GM21786 (cell line): ENCODE measurements at regions not wholly inside any gene's neighbourhood (a gene's known extent, or its start where the extent isn't known, plus 50 kb on each side); places are given as distances from the start of the nearest gene placed in this dataset.
"Not testable (repeated sequence)": the region's sequence is repeated elsewhere in the genome, so short reads cannot be mapped to it uniquely, and the experiment has no call there.

Source experiments
- ATAC-seq: cut with Tn5 transposase; IDR thresholded peaks from one replicate; pipeline ENCODE4 v1.9.1; 2021; ENCODE audit not compliant: unreplicated experiment

GRCh38 chr2:171266102-171266501 is 105.4 kb upstream of the TLK1 start:
- no peak for ATAC-seq

GRCh38 chr2:171261529-171261928 is 100.8 kb upstream of the TLK1 start:
- ATAC-seq = not testable (repeated sequence)

DNA sequence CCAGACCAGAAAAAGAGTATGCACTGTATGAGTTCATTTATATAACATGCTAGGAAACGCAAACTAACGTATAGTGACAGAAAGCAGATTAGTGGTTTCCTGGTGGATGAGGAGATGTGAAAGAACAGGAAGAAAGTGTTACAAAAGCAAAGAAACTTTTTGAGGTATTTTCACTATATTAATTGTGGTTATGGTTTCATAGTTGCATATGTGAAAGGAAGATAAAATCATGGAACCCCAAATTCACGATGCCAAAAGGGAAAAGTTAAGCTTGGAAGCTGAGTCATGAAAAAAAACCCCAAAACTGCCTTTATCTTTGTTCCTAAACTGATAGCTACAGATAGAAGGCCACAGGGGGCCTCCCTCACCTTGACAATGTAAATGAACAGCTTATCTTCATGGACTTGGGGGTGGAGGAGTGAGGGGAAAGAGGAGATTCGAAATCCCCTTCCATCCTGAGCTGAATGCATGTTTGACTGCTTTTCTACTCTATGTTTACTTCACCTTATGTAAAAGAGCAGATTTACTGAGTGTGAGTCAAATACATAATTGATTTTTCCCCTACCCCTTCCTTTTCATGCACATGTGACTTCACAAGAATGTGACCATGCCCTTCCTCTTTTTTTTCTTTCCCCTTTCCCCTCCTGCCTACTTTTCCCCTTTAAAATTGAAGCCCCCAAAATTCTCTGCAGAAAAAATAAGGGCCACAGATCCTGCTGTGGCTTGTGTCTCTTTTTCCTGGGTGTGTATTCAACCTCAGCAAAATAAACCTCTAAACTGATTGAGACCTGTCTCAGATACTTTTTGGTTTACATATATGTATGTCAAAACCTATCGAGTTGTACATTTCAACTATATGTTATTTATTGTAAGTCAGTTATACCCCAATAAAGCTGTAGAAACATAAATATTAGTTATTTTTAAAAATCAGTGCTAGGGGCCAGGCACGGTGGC is 100.1 kb upstream of the TLK1 start:
- ATAC-seq = peak; percentile 65

GRCh38 chr2:171254666-171255065 is 94.0 kb upstream of the TLK1 start:
- no peak for ATAC-seq

GRCh38 chr2:171253900-171254650 is 93.4 kb upstream of the TLK1 start:
- ATAC-seq = no peak

GRCh38 chr2:171253279-171253678 is 92.6 kb upstream of the TLK1 start:
- ATAC-seq = no peak

- no peak for ATAC-seq
These were observed 89.0 kb upstream of the TLK1 start for GRCh38 chr2:171249689-171250088.

DNA sequence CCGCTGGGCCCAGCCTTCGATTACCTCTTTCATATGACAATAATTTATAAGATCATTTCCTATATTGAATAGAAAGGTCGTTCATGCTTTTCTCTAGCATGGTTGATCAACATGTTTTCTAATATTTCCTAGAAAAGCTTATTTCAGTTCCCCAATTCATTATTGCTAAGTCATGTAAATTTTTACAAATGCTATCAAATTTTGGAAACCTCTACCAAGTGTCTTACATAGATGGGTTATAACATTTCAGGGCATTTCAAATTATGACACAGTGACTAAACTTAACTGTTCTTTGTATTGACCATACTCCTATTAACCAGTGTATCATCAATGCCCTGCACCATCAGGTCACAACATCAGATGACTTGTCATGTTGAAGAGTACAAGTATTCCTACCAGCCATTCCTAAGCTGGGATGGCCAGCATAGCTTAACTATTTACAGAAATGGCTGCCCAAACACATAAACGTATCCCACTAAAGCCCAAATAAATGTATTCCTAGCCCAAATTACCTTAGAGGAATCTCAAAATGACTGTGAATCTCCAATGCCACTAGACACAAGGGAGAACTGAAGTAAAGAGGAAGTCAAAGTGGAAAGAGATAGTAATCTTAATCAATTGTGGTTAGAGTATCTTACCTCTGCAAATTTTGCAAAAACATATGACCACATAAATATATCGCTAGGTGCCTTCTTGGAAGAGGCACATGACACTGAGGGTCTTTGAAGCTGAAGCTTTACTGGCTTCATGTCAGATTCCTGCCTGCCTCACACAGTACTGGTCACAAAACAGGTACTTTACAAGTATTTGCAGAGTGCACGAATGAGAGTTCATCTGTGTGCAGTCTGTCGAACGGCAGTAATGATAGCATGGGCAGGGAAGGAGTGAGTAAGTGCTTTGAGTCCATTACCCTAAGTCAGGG is 87.3 kb upstream of the TLK1 start:
- ATAC-seq = peak; percentile 67

- no peak for ATAC-seq
These were observed 84.5 kb upstream of the TLK1 start for GRCh38 chr2:171244970-171245782.

DNA sequence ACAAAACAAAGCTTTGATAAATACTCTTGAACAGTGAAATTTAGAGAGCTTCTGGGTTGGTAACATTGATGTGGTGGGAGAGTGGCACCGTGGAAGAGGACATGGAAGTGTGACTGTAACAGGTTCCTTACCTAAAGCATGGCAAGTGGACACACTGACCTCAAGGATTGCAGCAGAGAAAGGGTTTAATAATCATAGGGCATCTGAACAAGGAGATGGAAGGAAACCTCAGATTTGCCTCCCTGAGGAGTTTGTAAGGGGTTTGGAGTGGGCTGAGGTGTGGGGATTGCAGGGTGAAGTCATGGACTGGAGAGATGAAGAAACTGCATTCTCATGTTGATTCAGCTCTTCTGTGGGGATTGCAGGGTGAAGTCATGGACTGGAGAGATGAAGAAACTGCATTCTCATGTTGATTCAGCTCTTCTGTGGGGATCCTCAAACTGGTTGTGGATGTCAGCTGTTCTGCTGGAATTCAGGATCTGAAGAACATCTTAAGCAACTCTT is 83.8 kb upstream of the TLK1 start:
- ATAC-seq = no peak

DNA sequence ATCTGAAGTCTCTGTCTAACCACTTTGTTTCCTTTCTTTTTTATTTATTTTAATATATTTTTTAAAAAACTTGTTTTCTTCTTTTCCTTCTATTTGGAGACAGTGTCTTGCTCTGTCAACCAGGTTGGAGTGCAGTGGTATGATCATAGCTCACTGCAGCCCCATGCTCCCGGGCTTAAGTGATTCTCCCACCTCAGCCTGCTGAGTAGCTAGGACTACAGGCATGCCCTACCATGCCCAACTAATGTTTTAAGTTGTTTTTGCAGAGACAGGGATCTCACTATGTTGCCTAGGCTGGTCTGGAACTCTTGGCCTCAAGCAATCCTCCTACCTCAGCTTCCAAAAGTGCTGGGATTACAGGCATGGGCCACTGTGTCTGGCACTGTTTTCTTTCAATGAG is 81.1 kb upstream of the TLK1 start:
- no peak for ATAC-seq

DNA sequence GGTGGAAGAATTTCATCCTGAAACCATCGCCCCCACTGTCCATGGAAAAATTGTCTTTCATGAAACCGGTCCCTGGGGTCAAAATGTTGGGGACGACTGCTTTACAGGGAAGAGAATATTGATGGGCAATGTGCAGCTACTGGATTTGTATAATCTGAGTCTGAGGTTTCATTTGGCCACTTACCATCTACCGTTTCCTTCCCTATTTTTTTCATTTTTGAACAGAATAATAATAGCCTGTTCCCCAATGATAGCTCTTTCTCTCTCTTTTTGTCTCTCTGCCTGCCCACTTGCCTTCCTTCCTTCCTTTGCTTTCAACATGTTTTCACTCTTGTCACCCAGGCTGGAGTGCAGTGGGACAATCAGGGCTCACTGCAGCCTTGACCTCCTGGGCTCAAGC is 78.3 kb upstream of the TLK1 start:
- ATAC-seq = no peak

- ATAC-seq = no peak
These were observed 77.2 kb upstream of the TLK1 start for GRCh38 chr2:171237751-171238505.

- no peak for ATAC-seq
These were observed 74.7 kb upstream of the TLK1 start for GRCh38 chr2:171235262-171235881.

DNA sequence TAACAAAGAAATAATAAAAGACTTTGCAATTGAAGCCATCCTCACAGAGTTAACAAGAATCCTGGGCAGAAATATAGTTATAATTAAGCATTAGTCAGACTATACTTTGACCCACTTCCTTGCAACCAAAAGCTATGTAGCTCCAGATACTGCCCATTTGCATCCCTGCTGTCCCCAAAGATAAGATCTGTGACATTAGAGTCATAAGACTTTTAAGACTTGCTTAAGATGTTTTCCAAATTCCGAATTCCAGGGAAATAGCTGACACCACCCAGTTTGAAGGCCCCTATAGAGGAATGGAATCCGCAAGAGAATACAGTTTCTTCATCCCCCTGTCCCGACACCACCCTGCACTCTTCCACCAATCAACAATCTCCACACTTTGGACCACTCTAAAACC is 69.5 kb upstream of the TLK1 start:
- ATAC-seq = no peak

- ATAC-seq = no peak
These were observed 68.1 kb upstream of the TLK1 start for GRCh38 chr2:171228826-171229225.

DNA sequence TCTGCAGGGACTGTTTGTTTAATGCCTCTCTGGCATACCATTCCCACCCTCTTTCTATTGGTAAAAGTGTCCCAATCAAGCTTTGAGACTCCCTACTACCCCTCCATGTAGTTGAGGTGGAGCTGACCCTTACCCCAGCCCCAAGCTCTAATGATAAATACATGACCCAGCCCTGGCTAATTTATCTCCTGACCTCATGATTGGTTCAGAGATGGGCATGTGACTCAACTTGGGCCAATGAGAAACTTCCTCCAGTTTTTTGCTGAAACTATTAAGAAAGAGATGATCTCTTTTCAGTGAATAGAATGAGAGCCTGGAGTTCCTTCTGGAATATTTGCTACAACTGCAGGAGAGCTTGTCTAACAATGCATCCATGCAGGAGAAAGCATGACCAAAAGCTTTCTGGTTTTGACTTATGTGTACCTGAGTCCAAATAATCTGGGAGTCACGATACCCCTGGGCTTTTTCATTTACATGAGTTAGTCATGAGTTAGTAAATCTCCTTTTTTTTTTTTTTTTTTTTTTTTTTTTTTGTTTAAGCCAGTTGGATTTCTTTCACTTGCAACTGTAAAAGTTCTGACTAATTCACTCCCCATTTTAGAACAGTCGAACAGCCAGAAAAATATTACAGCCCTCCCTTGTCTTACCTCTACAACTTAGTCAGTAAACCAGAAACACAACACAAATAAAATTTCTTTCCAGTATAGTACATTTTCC is 66.5 kb upstream of the TLK1 start:
- no peak for ATAC-seq

- no peak for ATAC-seq
These were observed 65.8 kb upstream of the TLK1 start for GRCh38 chr2:171226461-171226860.
